ENCODE measurements at regions not wholly inside any gene's neighbourhood (a gene's known extent, or its start where the extent isn't known, plus 50 kb on each side); places are given as distances from the start of the nearest gene placed in this dataset.

DNA sequence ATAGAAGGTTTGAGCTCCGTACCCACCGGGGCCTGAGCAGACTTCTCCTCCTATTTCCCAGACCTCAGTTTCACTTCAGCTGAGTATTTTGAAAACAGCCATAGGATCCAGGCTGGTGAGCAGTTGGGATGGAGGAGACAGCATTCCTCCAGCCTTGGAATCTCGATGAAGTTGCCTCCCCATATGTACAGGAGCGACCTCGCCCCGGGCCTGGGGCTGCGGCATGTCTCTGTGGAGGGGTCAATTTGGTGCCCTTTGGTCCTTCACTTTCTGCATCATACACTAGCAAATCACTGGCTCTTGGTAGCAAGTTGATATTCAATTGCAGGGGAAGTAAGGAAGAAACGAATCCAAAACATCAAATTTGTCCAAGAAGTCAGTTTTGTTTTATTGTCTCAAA, 402.0 kb upstream of the IRX4 start:
- TF ChIP-seq, protein P1, sequence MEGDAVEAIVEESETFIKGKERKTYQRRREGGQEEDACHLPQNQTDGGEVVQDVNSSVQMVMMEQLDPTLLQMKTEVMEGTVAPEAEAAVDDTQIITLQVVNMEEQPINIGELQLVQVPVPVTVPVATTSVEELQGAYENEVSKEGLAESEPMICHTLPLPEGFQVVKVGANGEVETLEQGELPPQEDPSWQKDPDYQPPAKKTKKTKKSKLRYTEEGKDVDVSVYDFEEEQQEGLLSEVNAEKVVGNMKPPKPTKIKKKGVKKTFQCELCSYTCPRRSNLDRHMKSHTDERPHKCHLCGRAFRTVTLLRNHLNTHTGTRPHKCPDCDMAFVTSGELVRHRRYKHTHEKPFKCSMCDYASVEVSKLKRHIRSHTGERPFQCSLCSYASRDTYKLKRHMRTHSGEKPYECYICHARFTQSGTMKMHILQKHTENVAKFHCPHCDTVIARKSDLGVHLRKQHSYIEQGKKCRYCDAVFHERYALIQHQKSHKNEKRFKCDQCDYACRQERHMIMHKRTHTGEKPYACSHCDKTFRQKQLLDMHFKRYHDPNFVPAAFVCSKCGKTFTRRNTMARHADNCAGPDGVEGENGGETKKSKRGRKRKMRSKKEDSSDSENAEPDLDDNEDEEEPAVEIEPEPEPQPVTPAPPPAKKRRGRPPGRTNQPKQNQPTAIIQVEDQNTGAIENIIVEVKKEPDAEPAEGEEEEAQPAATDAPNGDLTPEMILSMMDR (IDR thresholded peaks at IDR 0.05; ENCODE audit: borderline replicate concordance, extremely low read depth, low read length, poor library complexity, severe bottlenecking): no peak
- no peak for TF ChIP-seq EZH2 (IDR thresholded peaks at IDR 0.05; ENCODE audit: borderline replicate concordance, low read depth, low read length, severe bottlenecking)

Measured in DND-41 (cell line).